Osteoblast (primary cell): ENCODE measurements at regions not wholly inside any gene's neighbourhood (a gene's known extent, or its start where the extent isn't known, plus 50 kb on each side); places are given as distances from the start of the nearest gene placed in this dataset.
A peak's percentile ranks its signal among the peaks of the same experiment; 100 is the strongest.

ENCODE experiments used
- DNase-seq: peaks from one replicate; pipeline ENCODE4 v3.0.0; 2011; ENCODE audit warnings: low spot score, mixed read lengths; ENCODE audit not compliant: insufficient read length; ENCODE audit errors: missing footprints
- H2AFZ ChIP-seq: 2 replicates; pipeline ENCODE4 v1.6.0; 2011; ENCODE audit warnings: mild to moderate bottlenecking, low read length
- H3K27ac ChIP-seq: 2 replicates; pipeline ENCODE4 v1.5.1; 2011; ENCODE audit warnings: mild to moderate bottlenecking, low read depth, low read length, moderate library complexity
- H3K27me3 ChIP-seq: 2 replicates; pipeline ENCODE4 v1.6.0; 2012; ENCODE audit warnings: mild to moderate bottlenecking, control low read depth, inconsistent platforms, low read length, moderate library complexity; ENCODE audit not compliant: insufficient read depth
- H3K36me3 ChIP-seq: 2 replicates; pipeline ENCODE4 v1.5.1; 2011; ENCODE audit warnings: mild to moderate bottlenecking, low read length, control low read depth, moderate library complexity; ENCODE audit not compliant: insufficient read depth
- H3K4me1 ChIP-seq: 2 replicates; pipeline ENCODE4 v1.5.1; 2011; ENCODE audit warnings: mild to moderate bottlenecking, low read length, control low read depth, moderate library complexity; ENCODE audit not compliant: insufficient read depth
- H3K4me2 ChIP-seq: 2 replicates; pipeline ENCODE4 v1.6.0; 2011; ENCODE audit warnings: mild to moderate bottlenecking, low read length; ENCODE audit not compliant: insufficient read depth
- H3K4me3 ChIP-seq: fragments of 200-600 bp; sonication (generic); 3 replicates; pipeline ENCODE4 v1.5.1; 2012; ENCODE audit warnings: mild to moderate bottlenecking, low read length, inconsistent platforms; ENCODE audit not compliant: insufficient read depth
- H3K79me2 ChIP-seq: 2 replicates; pipeline ENCODE4 v1.6.0; 2012; ENCODE audit warnings: mild to moderate bottlenecking, low read length, control low read depth, inconsistent platforms; ENCODE audit not compliant: insufficient read depth
- H3K9me3 ChIP-seq: 2 replicates; pipeline ENCODE4 v1.5.1; 2011; ENCODE audit warnings: low read depth, low read length, control low read depth
- H4K20me1 ChIP-seq: 2 replicates; pipeline ENCODE4 v1.6.0; 2012; ENCODE audit warnings: mild to moderate bottlenecking, low read length, control low read depth; ENCODE audit not compliant: insufficient read depth
- TF ChIP-seq, protein P1 (sequence below): IDR thresholded peaks from 2 replicates; pipeline ENCODE4 v1.5.1; 2011; ENCODE audit warnings: mild to moderate bottlenecking, low read depth, low read length, moderate library complexity; ENCODE audit errors: extremely low read depth

DNA sequence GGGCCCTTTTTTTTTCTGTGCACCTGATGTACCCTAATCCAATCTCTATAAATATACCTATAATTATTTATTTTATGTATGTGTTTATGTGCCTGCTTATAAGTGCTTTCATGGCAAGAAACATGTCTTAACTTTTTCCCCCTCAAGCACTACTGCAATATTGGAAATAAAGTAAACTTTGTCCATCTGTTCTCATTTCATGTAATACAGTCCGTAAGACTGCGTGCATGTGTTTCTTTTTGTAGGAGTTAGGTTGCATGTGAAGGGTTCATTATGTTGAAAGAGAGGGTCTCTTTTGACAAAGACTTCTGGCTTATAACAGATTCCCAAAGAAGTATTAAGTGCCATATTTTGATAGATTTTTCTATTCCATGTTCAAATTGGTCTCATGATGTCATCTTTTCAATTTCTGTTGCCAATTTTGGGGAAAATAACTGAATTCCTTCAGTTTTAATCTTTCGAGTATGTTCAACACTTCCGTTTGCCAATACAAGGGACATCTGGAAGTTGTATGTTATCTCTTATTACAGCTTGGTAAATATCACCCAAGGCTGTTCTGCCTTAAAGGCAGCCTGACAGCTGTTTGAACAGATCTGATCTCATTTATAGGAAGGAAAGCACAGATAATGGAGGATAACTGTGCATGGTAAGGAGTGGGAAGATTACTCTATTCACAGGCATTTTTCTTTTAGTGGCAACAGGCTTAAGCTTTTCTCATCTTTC, 273.1 kb upstream of the SGO1 start:
- H3K4me3 ChIP-seq = no peak overlapping the region
- no peaks in the 10 kb centered on the region for H3K79me2 ChIP-seq
- no peak overlapping the region for H2AFZ ChIP-seq
- H3K36me3 ChIP-seq = no peaks in the 10 kb centered on the region
- H3K4me1 ChIP-seq = no peaks in the 10 kb centered on the region
- H3K27ac ChIP-seq = no peak overlapping the region
- DNase-seq = peak; percentile 65
- H3K4me2 ChIP-seq = no peak overlapping the region
- H3K9me3 ChIP-seq = no peaks in the 10 kb centered on the region
- H4K20me1 ChIP-seq = no peaks in the 10 kb centered on the region
- no peaks in the 10 kb centered on the region for H3K27me3 ChIP-seq
- TF ChIP-seq, protein P1, sequence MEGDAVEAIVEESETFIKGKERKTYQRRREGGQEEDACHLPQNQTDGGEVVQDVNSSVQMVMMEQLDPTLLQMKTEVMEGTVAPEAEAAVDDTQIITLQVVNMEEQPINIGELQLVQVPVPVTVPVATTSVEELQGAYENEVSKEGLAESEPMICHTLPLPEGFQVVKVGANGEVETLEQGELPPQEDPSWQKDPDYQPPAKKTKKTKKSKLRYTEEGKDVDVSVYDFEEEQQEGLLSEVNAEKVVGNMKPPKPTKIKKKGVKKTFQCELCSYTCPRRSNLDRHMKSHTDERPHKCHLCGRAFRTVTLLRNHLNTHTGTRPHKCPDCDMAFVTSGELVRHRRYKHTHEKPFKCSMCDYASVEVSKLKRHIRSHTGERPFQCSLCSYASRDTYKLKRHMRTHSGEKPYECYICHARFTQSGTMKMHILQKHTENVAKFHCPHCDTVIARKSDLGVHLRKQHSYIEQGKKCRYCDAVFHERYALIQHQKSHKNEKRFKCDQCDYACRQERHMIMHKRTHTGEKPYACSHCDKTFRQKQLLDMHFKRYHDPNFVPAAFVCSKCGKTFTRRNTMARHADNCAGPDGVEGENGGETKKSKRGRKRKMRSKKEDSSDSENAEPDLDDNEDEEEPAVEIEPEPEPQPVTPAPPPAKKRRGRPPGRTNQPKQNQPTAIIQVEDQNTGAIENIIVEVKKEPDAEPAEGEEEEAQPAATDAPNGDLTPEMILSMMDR = no peak

DNA sequence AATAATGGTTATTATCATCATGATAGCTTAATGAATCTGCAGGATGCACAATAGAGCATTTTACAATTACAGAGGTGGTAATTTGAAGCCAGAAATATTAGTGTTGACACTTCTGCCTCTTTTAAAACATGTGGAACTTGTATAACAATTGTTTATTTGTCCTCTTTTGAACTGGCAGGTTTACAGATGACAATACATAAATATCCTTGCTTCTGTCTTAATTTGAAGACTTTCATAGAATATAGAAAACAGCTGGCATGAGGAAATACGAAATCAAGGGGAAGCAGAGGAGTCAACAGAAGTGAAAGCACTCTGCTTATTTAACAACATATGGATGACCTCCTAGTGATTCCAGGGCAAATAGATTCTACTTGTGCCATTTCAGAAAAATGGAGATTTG, 270.5 kb upstream of the SGO1 start:
- no peak overlapping the region for H2AFZ ChIP-seq
- H3K36me3 ChIP-seq = no peaks in the 10 kb centered on the region
- H3K9me3 ChIP-seq = no peaks in the 10 kb centered on the region
- TF ChIP-seq, protein P1 = no peak
- no peak overlapping the region for H3K4me3 ChIP-seq
- no peak for DNase-seq
- H3K79me2 ChIP-seq = no peaks in the 10 kb centered on the region
- H3K4me2 ChIP-seq = no peak overlapping the region
- H4K20me1 ChIP-seq = no peaks in the 10 kb centered on the region
- H3K27me3 ChIP-seq = no peaks in the 10 kb centered on the region
- no peak overlapping the region for H3K27ac ChIP-seq
- H3K4me1 ChIP-seq = no peaks in the 10 kb centered on the region

DNA sequence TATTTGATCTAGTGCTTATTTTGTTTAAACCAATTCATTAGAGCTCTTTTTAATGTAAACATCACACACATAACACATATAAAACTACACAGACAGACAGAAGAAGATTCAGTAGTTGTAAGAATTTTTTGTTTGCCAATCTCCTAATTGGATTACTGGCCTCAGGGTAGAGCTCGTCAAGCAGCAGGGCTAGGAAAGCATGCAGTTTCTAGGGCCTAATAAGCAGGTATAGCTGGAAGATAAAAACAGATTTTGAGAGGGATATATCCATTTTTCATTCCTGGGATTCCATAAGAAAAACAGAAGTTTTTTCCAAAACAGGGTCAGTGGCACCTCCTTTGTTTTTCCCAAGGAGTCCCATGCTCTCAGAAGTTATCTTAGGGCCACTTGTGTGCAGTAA, 265.2 kb upstream of the SGO1 start:
- Histone ChIP-seq H3K36me3 (no peaks in the 10 kb centered on the region), H2AFZ (no peak overlapping the region), H3K4me3 (no peak overlapping the region), H3K4me1 (no peaks in the 10 kb centered on the region), H4K20me1 (no peaks in the 10 kb centered on the region), H3K9me3 (no peaks in the 10 kb centered on the region), H3K79me2 (no peaks in the 10 kb centered on the region), H3K27ac (no peak overlapping the region), H3K4me2 (no peak overlapping the region), H3K27me3 (no peaks in the 10 kb centered on the region)
- TF ChIP-seq, protein P1 = no peak
- no peak for DNase-seq

DNA sequence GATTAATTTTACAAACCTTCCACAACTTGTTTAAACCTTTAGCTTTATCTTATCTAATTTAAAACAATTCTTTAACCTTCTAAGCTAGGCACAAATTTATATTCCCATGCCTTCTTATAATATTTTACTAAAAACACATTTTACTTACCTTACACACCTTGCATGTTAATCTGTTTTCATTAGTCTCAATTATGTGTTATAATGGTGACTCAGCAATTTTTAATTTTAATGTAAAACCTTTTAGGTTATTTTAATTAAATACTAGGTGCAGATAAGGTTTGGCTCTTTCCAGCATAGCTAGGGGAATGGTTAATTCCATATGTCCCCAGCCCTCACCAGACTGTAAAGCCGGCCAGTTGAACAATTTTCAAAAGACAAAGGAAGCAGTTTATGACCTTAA, 264.6 kb upstream of the SGO1 start:
- Histone ChIP-seq H4K20me1 (no peaks in the 10 kb centered on the region), H3K4me2 (no peak overlapping the region), H3K36me3 (no peaks in the 10 kb centered on the region), H3K4me3 (no peak overlapping the region), H3K27ac (no peak overlapping the region), H2AFZ (no peak overlapping the region), H3K79me2 (no peaks in the 10 kb centered on the region), H3K4me1 (no peaks in the 10 kb centered on the region), H3K9me3 (no peaks in the 10 kb centered on the region), H3K27me3 (no peaks in the 10 kb centered on the region)
- TF ChIP-seq, protein P1 = no peak
- DNase-seq = no peak
